Endothelial cell of umbilical vein (primary cell): ENCODE measurements at regions not wholly inside any gene's neighbourhood (a gene's known extent, or its start where the extent isn't known, plus 50 kb on each side); places are given as distances from the start of the nearest gene placed in this dataset.

Experiments
- CTCF ChIP-seq, 2 donors: IDR thresholded peaks; 1 replicate in 1 of 2; 2 replicates in 1 of 2; pipeline ENCODE4 v1.5.1; 2011; ENCODE audit warnings: low read length in 2 of 2, mild to moderate bottlenecking in 2 of 2, moderate library complexity in 2 of 2, control low read depth in 1 of 2, inconsistent platforms in 1 of 2, low read depth in 1 of 2; ENCODE audit not compliant: insufficient read depth in 1 of 2; ENCODE audit errors: extremely low read depth in 1 of 2
- EZH2 ChIP-seq: IDR thresholded peaks from 2 replicates; pipeline ENCODE4 v1.6.1; 2012; ENCODE audit warnings: borderline replicate concordance, low read depth, mild to moderate bottlenecking, moderate library complexity, low read length, inconsistent platforms; ENCODE audit not compliant: severe bottlenecking
- FOS ChIP-seq: IDR thresholded peaks from 2 replicates; pipeline ENCODE4 v1.6.1; 2011; ENCODE audit warnings: mild to moderate bottlenecking, low read length, moderate library complexity, borderline replicate concordance; ENCODE audit not compliant: insufficient read depth
- JUN ChIP-seq: IDR thresholded peaks from 2 replicates; pipeline ENCODE4 v1.6.1; 2011; ENCODE audit warnings: borderline replicate concordance, low read depth; ENCODE audit not compliant: insufficient read length, insufficient read depth
- MAX ChIP-seq: IDR thresholded peaks from 2 replicates; pipeline ENCODE4 v1.6.1; 2011; ENCODE audit not compliant: insufficient read depth, insufficient read length
- MYC ChIP-seq: IDR thresholded peaks from one replicate; pipeline ENCODE4 v1.6.1; 2011; ENCODE audit warnings: mild to moderate bottlenecking, low read depth, low read length
- POLR2A ChIP-seq: IDR thresholded peaks from 2 replicates; pipeline ENCODE4 v1.6.1; 2012; ENCODE audit warnings: low read depth, mild to moderate bottlenecking, control low read depth, low read length
- POLR2AphosphoS5 ChIP-seq: IDR thresholded peaks from 2 replicates; pipeline ENCODE4 v1.6.1; 2012; ENCODE audit warnings: low read depth, mild to moderate bottlenecking, control low read depth, low read length, moderate library complexity; ENCODE audit not compliant: insufficient read depth

GRCh38 chr4:162952232-162952631 lies 214.5 kb downstream of the NAF1 start:
- no peak for TF ChIP-seq JUN
- no peak for TF ChIP-seq CTCF (IDR thresholded peaks at IDR 0.05; ENCODE audit: extremely low read depth in 1 of 2, insufficient read depth in 1 of 2, low read depth in 1 of 2, low read length in 2 of 2)
- no peak for TF ChIP-seq MAX
- TF ChIP-seq POLR2AphosphoS5: no peak
- TF ChIP-seq POLR2A: no peak
- TF ChIP-seq EZH2: no peak
- TF ChIP-seq MYC: no peak
- no peak for TF ChIP-seq FOS
